T47D (cell line): ENCODE measurements at regions not wholly inside any gene's neighbourhood (a gene's known extent, or its start where the extent isn't known, plus 50 kb on each side); places are given as distances from the start of the nearest gene placed in this dataset.
"Not testable (repeated sequence)": the region's sequence is repeated elsewhere in the genome, so short reads cannot be mapped to it uniquely, and the experiment has no call there.

Experiments used
- DNase-seq, 2 experiments: peaks; one replicate each; pipeline versions ENCODE4 v3.0.0 to v3.0.0-alpha.2; 2011 to 2012; ENCODE audit warnings: low read depth in 1 of 2, low spot score in 1 of 2
- JUND ChIP-seq: IDR thresholded peaks from 2 replicates; pipeline ENCODE4 v1.6.1; 2012; ENCODE audit warnings: low read depth
- in situ Hi-C: cut with HindIII; loops from 2 replicates; pipeline ENCODE4 v1.10.0; 2016; ENCODE audit warnings: low sequenced_read_pairs, low pct_unique_long_range_greater_than_20kb

DNA sequence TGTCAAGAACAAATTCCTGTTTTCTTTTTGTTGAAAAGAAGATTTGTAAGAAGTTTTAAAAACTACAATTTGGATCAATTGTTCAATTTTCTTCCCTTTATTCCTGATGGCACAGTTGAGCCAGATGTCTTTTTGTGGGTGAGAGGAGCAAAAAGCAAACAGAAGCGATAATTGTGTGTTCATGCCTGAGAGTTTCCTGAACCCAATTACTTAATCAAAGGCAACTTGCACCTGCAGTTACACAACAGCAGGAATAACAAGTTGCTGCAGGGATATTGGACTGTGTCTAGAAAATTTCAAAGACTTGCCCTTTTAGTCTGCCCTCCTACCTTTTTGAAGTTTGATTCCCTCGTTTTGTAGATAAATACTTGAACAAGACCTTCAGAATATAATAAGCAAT is 383.6 kb downstream of the DSEL start:
- peak in 1 of 2 experiments; percentile 6 for DNase-seq
- in situ Hi-C loops, result no loop called here
- no peak for TF ChIP-seq JUND

DNA sequence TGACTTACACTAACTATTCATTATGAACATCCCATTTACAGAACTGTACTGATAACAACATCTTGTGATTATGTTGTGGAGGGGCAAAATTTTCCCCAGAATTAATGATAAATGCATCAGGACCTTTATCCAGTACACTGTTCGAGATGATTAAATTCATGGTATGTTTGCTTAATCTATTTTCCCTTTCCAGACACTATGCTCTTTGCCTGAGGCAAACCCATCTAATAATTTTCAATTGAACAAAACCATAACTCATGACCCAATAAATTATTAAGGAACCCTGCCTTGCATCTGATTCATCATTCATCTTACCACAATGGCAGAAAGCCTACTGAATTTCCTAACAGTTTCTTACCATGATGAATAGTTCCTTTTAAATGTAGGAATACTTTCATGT is 385.0 kb downstream of the DSEL start:
- DNase-seq, result no peak
- in situ Hi-C loops, result no loop called here
- no peak for TF ChIP-seq JUND

DNA sequence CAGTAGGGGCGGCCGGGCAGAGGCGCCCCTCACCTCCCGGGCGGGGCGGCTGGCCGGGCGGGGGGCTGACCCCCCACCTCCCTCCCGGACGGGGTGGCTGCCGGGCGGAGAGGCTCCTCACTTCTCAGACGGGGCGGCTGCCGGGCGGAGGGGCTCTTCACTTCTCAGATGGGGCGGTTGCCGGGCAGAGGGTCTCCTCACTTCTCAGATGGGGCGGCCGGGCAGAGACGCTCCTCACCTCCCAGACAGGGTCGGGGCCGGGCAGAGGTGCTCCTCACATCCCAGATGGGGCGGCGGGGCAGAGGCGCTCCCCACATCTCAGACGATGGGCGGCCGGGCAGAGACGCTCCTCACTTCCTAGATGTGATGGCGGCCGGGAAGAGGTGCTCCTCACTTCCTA is 389.8 kb downstream of the DSEL start:
- DNase-seq, in situ Hi-C loops: not testable (repeated sequence)

DNA sequence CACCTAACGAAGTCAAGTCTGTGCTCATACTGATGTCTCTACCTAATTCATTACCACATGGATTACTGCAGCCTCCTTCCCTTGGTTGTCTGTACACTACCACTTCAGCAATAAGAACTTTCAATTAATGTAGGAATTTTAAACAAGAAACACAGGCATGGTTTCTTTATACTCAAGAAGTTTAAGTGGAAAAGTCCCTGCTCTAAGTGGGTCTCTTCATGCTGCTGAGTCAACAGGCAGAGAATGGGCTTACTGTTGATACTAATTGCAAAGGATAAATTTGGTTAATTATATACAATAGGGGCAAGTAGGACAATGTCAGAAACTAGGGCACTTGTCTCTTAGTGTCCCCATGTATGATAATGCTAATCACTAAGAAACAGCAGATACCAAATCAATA is 392.6 kb downstream of the DSEL start:
- DNase-seq, result no peak
- in situ Hi-C loops, result no loop called here
- no peak for TF ChIP-seq JUND

DNA sequence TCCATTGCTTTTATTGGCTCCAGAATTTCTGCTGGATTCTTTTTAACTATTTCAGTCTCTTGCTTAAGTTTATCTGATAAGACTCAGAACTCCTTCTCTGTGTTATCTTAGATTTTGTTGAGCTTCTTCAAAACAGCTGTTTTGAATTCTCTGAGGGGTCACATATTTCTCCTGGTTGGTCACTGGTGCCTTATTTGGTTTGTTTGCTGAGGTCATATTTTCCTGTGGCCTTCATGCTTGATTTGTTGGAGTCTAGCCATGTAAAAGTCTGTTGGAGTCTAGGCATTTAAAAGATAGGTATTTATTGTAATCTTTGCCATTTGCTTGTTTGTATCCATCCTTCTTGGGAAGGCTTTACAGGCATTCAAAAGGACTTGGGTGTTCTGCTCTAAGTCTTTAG is 398.7 kb downstream of the DSEL start:
- no peak for DNase-seq
- TF ChIP-seq JUND, result no peak
- in situ Hi-C loops, result no loop called here

DNA sequence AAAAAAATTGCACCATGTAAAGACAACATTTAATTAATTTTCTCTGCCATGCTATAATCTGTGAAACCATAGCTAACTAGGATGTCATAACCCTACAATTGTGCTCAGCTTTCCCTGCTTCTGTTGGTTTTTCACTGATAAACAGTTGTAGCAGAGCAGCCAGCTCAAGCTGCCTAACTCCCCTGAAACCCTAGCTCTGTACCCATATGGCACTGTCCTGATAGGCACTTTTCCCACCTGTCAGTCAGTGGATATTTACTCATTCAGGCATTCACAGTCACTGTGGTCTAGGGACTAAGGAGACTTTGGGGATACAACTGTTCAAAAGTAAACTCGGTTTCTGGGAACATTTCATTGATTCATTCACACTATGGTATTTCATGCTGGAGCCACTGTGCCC is 407.0 kb downstream of the DSEL start:
- no peak for DNase-seq
- in situ Hi-C loops, result no loop called here
- no peak for TF ChIP-seq JUND

DNA sequence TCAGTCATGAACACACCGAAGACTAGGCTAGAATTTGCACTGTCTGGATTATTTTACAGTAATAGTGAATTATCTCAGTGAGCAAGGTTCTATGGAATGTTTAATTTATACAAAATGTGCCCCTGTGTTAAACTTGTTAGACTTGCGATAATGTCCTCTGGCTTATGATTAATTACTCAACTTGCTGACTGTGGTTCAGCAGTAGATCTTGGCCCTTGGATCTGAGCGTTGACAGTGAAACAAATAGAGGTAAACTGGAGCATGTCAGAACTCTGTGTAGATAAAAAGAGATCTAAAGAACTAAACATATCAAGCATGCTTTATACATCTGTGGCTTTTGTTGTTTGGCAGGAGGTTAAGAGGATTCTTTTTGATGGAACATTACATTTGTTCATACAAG is 407.6 kb downstream of the DSEL start:
- no peak for DNase-seq
- in situ Hi-C loops, result no loop called here
- no peak for TF ChIP-seq JUND

DNA sequence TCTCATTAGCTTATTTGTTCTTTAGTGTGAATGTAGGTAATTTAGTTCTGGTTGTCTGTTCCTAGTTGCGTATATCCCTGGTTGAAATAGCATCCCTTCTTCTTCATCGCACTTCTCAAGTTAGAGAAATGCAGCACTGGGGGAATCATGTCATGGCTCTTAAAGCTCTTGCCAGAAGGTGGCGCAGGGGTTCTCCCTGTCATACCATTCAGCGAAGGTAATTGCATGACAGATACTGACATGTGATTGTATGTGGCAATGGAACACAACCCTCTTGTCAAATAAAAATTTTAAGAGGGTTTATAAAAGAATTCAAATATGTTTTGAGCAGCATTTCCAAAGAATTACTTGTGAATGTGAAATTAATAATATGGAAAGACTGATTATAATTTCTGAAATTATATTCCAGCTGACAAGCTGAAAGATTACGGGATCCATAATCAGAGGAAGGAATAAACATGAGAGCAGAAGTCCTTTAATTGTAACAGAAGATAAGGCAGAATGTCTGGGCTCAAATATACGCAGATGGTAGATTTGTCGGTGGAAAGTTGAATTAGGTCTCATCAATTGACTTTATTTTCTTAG is 411.7 kb downstream of the DSEL start:
- peak in 1 of 2 experiments; percentile 75 for DNase-seq
- in situ Hi-C loops, result no loop called here
- no peak for TF ChIP-seq JUND

DNA sequence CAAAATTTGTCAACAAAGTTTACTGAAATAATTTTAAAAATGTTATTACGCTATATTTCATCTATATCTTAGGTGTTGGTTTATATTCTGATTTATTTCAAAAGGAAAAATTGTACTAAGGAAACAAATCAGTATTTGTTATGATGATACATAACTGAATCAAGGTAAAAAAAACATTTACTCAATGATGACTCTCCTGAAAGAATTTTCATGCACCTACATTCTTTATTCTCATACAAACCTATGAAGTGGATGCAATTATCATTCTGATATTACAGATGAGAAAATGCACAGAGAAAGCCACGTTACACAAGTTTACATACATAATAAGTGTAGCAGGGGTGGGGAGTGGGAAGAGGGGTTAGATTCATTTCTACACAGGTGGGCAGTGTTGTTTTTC is 422.4 kb downstream of the DSEL start:
- in situ Hi-C loops, result no loop called here
- TF ChIP-seq JUND, result no peak
- DNase-seq, result no peak

DNA sequence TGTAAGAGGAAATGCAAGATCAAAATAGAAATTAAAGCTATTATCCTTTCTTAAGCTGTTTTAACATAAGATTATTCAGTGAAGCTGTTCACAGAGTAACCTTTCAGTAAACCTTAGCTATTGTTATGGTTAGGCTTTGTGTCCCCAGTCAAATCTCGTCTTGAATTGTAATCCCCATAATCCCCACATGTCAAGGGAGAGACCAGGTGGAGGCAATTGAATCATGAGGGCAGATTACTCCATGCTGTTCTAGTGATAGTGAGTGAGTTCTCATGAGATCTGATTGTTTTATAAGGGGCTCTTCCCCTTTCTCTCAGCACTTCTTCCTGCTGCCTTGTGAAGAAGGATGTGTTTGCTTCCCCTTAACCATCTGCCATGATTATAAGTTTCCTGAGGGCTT is 424.4 kb downstream of the DSEL start:
- TF ChIP-seq JUND, result no peak
- in situ Hi-C loops, result no loop called here
- DNase-seq, result no peak

DNA sequence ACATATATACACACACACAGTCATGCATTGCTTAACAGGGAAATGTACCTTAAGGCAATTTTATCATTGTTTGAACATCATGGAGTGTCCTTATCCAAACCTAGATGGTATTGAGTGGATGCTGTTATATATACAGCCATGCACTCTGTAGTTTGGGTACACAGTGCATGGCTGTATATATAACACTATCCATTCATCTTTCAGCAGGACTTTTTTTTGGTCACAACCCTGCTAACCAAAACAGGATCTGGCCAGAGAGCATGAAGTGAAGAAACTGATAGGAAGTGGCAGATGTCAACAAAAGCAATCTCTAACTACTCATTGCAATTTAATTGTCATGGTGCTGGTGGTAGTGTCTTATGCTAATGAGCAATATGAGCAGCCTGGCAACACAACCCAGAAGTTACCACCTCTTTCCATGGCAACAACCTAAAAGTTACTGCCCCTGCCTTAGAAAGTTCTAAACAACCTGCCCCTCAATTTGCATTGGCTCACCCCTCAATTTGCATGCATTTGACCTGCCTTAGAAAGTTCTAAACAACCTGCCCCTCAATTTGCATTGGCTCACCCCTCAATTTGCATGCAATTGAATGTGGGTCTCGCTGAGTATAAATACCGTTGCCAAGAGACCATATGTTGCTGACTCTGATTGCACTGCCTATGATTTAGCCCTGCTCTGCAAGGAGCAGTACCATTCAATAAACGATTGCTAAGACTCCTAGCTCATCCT is 434.9 kb downstream of the DSEL start:
- in situ Hi-C loops, result no loop called here

DNA sequence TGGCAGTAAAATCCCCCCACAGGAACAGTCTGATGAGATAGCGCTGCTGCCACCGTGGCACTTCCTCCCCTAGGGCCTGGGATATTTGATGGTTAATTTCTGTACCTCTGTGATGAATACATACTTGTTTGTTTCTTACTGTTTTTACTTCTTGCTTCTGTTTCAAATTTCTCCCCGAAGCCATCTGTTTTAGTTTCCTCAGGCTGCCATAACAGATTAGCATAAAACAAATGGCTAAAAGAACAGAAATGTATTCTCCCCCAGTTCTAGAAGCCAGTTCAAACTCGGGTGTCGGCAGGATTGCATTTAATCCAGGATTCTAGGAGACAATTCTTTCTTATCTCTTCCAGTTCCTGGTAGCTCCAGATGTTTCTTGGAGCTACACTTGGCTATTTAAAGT is 435.9 kb downstream of the DSEL start:
- TF ChIP-seq JUND, result no peak
- DNase-seq, result no peak
- in situ Hi-C loops, result no loop called here

More for the DNA sequence above, 434.9 kb downstream of the DSEL start:
- TF ChIP-seq JUND, result no peak
- no peak for DNase-seq

DNA sequence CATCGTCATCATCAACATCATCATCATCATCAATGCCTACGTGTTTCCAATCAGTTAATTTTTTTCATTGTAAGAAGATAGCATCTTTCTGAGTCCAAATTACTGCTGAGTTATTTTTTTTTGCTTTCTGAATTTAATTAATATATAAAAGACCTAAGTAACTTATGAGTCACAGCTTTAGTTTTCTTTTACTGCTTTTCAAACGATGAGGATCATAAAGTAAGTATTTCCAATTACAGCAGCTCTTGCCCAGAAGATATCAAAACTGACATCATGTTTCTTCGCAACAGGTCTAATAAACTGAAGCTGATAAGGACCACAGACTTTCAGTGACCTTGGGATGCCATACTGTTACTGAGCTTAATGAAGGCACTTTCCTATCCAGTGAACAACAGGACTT is 442.2 kb downstream of the DSEL start:
- TF ChIP-seq JUND, result no peak
- in situ Hi-C loops, result no loop called here
- DNase-seq, result no peak

DNA sequence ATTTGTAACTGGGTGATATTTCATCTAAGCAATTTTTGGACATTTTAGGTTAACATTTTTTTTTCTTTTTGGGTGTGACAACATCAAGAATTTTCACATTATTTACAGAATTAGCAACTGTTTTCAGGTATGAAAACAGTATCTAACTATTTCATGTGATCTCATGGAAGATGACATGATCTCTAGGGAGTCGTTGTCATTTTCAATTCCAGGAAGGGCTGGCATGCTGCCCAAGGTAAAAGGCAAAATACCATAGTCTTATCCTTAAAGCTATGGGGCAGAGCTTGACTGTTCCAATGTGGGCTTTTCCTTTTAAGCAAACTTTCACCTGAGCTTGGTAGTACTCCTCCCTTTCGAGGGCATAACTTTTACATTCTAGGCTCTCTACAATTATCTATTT is 443.7 kb downstream of the DSEL start:
- no peak for DNase-seq
- in situ Hi-C loops, result no loop called here
- no peak for TF ChIP-seq JUND
